ENCODE measurements at regions not wholly inside any gene's neighbourhood (a gene's known extent, or its start where the extent isn't known, plus 50 kb on each side); places are given as distances from the start of the nearest gene placed in this dataset.
"Not testable (repeated sequence)": the region's sequence is repeated elsewhere in the genome, so short reads cannot be mapped to it uniquely, and the experiment has no call there.

DNA sequence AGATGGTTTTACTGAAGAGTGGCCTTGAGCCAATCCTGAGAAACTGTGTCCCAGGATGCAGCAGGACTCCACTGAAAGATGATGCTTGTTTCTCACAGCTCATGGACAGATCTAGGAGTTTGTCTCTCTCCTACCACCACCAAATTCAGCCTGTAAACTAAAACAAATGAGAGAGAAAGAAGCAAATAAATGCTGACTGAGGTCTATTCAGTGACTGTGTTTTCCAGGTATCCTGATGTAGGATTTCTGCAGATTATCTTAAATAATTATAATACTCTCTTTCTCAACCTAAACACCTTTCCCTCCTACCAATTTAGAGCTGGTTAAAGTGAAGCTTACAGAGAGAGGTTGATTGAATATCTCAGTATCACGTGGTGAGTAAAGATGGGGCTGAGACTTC is 599.6 kb upstream of the LCORL start:
- peaks cover 6% of the 10 kb centered on the region for H3K9me3 ChIP-seq (ENCODE audit: control insufficient read depth, low read length)
- H3K4me3 ChIP-seq (ENCODE audit: extremely low read depth, insufficient read depth, low read length, poor library complexity, severe bottlenecking): no peak overlapping the region
- H3K36me3 ChIP-seq (ENCODE audit: control insufficient read depth, insufficient read depth, low read length): no peaks in the 10 kb centered on the region
- no peak overlapping the region for H3K27ac ChIP-seq (ENCODE audit: low read depth, low read length, severe bottlenecking)
- no peaks in the 10 kb centered on the region for H3K4me1 ChIP-seq (ENCODE audit: control insufficient read depth, insufficient read depth, low read length, poor library complexity, severe bottlenecking)
- WGBS, 2 experiments (ENCODE audit: insufficient coverage in 2 of 2): 83% methylated on average over 1 of the region's 1 CpG; no CpG with 5 or more reads in 1 of the 2 experiments

DNA sequence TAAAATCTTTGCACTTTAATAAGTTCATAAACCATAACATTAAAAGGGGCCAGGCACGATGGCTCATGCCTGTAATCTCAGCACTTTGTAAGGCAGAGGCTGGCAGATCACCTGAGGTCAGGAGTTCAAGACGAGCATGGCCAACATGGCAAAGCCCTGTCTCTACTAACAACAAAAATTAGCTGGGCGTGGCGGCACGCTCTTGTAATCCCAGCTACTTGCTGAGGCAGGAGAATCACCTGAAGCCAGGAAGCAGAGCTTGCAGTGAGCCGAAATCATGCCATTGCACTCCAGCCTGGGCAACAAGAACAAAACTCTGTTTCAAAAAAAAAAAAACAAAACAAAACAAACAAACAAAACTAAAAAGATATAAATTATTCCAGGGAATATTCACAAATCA is 595.2 kb upstream of the LCORL start:
- H3K27ac ChIP-seq (ENCODE audit: low read depth, low read length, severe bottlenecking): no peak overlapping the region

DNA sequence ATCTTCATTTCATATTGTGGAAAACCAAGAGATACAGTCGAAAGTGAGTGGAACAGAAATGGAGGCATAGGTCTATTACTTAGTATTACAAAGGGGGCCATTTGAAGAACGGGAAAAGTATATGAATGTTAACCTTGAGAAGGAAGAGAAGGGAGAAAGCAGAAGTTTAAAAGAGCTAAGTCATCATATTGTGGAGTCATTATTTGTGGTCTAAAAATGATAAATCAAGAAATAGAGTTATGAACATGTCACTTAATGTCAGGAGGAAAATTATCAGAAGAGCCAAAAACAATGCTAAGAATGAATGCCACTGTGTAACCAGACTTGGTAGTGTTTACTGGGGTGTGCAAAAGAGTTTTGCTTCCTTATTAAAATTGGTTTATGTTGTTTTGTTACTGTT is 589.5 kb upstream of the LCORL start:
- WGBS, 2 experiments (ENCODE audit: insufficient coverage in 2 of 2): 71 to 100% methylated on average over 1 to 2 of the region's 2 CpGs
- Histone ChIP-seq H3K9me3 (ENCODE audit: control insufficient read depth, low read length) (no peaks in the 10 kb centered on the region), H3K27ac (ENCODE audit: low read depth, low read length, severe bottlenecking) (no peak overlapping the region), H3K4me3 (ENCODE audit: extremely low read depth, insufficient read depth, low read length, poor library complexity, severe bottlenecking) (no peak overlapping the region), H3K36me3 (ENCODE audit: control insufficient read depth, insufficient read depth, low read length) (no peaks in the 10 kb centered on the region), H3K4me1 (ENCODE audit: control insufficient read depth, insufficient read depth, low read length, poor library complexity, severe bottlenecking) (no peaks in the 10 kb centered on the region)

More for the DNA sequence above, 595.2 kb upstream of the LCORL start:
- no peaks in the 10 kb centered on the region for H3K9me3 ChIP-seq (ENCODE audit: control insufficient read depth, low read length)
- WGBS, 2 experiments (ENCODE audit: insufficient coverage in 2 of 2): 95 to 100% methylated on average over 4 to 6 of the region's 6 CpGs
- H3K4me3 ChIP-seq (ENCODE audit: extremely low read depth, insufficient read depth, low read length, poor library complexity, severe bottlenecking): no peak overlapping the region
- H3K36me3 ChIP-seq (ENCODE audit: control insufficient read depth, insufficient read depth, low read length): no peaks in the 10 kb centered on the region
- H3K4me1 ChIP-seq (ENCODE audit: control insufficient read depth, insufficient read depth, low read length, poor library complexity, severe bottlenecking): no peaks in the 10 kb centered on the region

DNA sequence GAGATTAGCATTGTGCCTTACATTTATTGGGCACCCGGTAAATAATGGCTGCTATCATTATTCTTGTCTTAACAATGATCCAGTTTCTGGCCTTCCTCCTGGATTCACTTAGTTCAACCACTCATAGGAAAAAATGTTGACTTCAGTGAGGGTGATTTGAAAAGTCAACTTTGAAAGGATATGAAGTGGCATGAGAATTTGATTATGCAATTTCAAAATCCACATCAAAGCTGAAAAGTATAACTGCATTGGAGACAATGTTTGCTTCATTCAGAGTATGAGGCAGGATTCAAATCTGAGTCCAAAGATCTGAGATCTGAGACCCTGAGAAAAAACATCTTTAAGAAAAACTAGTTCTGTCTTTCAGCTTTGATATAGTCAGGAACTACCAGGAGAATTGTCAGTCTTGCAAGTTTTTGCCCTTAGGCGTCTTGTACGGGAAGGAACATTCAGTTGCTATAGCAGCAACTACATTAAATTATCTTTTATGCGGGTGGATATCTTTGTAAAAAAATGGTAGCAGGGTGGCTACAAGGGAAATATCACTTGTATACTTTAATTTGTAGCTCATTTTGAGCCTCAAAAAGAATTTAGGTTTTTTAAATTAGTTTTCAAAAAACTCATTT is 587.5 kb upstream of the LCORL start:
- no peaks in the 10 kb centered on the region for H3K36me3 ChIP-seq (ENCODE audit: control insufficient read depth, insufficient read depth, low read length)
- WGBS, 2 experiments (ENCODE audit: insufficient coverage in 2 of 2): no CpG with 5 or more reads among the region's 4 CpGs
- no peaks in the 10 kb centered on the region for H3K4me1 ChIP-seq (ENCODE audit: control insufficient read depth, insufficient read depth, low read length, poor library complexity, severe bottlenecking)
- H3K27ac ChIP-seq (ENCODE audit: low read depth, low read length, severe bottlenecking): no peak overlapping the region
- H3K4me3 ChIP-seq (ENCODE audit: extremely low read depth, insufficient read depth, low read length, poor library complexity, severe bottlenecking): no peak overlapping the region
- no peaks in the 10 kb centered on the region for H3K9me3 ChIP-seq (ENCODE audit: control insufficient read depth, low read length)

DNA sequence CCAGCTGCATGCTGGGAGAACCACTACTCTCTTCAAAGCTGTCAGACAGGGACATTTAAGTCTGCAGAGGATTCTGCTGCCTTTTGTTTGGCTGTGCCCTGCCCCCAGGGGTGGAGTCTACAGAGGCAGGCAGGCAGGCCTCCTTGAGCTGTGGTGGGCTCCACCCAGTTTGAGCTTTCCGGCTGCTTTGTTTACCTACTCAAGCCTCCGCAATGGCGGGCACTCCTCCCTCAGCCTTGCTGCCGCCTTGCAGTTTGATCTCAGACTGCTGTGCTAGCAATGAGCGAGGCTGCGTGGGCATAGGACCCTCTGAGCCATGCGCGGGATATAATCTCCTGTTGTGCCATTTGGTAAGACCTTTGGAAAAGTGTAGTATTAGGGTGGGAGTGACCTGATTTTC is 581.1 kb upstream of the LCORL start:
- not testable (repeated sequence) for H3K9me3 ChIP-seq (ENCODE audit: control insufficient read depth, low read length); H3K27ac ChIP-seq (ENCODE audit: low read depth, low read length, severe bottlenecking); H3K36me3 ChIP-seq (ENCODE audit: control insufficient read depth, insufficient read depth, low read length); H3K4me1 ChIP-seq (ENCODE audit: control insufficient read depth, insufficient read depth, low read length, poor library complexity, severe bottlenecking); H3K4me3 ChIP-seq (ENCODE audit: extremely low read depth, insufficient read depth, low read length, poor library complexity, severe bottlenecking)
- WGBS, 2 experiments (ENCODE audit: insufficient coverage in 2 of 2): 84 to 89% methylated on average over 6 to 8 of the region's 8 CpGs

DNA sequence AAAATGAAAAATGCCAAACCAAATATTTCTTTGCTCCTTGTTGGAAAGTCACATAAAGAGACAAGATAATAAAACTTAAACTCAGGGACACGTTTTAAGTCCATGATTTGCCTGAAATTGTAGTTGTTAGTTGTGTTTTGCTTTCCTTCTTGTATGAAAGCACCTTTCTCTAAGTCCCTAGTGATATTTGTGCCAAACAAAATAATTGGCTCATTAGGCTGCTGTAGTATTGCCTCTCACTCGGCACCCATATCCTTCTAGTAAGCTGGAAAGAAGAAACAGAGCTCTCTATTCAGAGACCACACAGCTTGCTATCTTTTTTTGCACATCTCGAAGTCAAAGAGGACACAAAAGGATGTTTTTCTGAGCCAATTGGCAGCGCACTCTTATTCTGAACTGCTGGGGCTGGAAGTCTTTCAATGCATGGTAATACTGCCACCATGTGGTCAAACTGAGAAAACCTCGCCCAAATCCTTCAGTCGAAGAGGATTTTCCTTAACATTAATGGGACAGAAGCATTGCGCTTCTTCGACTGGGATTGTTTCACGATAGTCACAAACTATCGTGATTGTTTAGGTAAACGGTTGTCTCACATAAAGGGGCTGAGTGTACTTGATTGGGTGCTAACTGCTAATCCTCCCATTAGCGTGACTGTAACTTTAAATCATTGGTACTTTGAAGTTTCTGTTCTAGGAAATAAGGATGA is 571.9 kb upstream of the LCORL start:
- WGBS, 2 experiments (ENCODE audit: insufficient coverage in 2 of 2): 15 to 19% methylated on average over 9 of the region's 12 CpGs
- no peaks in the 10 kb centered on the region for H3K4me1 ChIP-seq (ENCODE audit: control insufficient read depth, insufficient read depth, low read length, poor library complexity, severe bottlenecking)
- no peak overlapping the region for H3K27ac ChIP-seq (ENCODE audit: low read depth, low read length, severe bottlenecking)
- no peaks in the 10 kb centered on the region for H3K36me3 ChIP-seq (ENCODE audit: control insufficient read depth, insufficient read depth, low read length)
- no peaks in the 10 kb centered on the region for H3K9me3 ChIP-seq (ENCODE audit: control insufficient read depth, low read length)
- H3K4me3 ChIP-seq (ENCODE audit: extremely low read depth, insufficient read depth, low read length, poor library complexity, severe bottlenecking): no peak overlapping the region

DNA sequence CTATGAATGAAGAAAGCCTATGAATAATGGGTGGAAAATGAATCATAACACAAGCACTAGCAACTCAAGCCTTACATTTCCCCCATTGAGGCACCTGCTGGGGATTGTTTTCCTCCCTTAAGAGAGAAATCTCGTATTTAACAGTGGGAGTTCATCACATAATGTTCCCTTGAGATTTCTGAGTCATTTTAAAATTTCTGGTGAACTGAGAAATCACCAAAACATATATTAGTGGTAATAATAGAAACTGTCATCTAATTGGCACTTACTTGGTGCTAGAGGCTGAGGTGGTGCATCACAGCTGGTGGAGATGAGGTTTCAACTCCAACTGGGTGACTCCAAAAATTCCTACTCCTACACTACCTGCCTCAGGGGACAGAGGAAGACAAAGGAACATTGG is 561.3 kb upstream of the LCORL start:
- Histone ChIP-seq H3K36me3 (ENCODE audit: control insufficient read depth, insufficient read depth, low read length) (no peaks in the 10 kb centered on the region), H3K4me3 (ENCODE audit: extremely low read depth, insufficient read depth, low read length, poor library complexity, severe bottlenecking) (no peak overlapping the region), H3K9me3 (ENCODE audit: control insufficient read depth, low read length) (no peaks in the 10 kb centered on the region), H3K27ac (ENCODE audit: low read depth, low read length, severe bottlenecking) (no peak overlapping the region), H3K4me1 (ENCODE audit: control insufficient read depth, insufficient read depth, low read length, poor library complexity, severe bottlenecking) (no peaks in the 10 kb centered on the region)
- no CpG with 5 or more reads among the region's 1 CpG for WGBS, 2 experiments (ENCODE audit: insufficient coverage in 2 of 2)

DNA sequence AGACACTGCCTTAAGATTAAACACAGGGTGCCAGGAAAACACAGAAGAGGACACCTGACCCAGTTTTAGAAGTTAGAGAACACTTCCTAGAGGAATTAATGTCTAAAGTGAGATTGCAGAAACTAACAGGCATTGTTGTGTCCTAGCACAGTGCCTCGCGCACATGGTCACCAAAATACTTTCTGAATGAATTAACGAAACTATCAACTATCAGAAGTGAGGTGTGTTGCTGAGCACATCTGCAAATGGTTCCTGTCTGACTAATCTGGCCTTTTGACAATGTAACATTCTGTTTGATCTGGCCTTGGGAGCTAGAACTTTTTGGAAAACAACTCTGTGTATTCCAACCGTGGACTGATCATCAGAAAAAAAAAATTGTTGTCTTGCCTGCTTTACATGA is 556.8 kb upstream of the LCORL start:
- Histone ChIP-seq H3K4me1 (ENCODE audit: control insufficient read depth, insufficient read depth, low read length, poor library complexity, severe bottlenecking) (no peaks in the 10 kb centered on the region), H3K9me3 (ENCODE audit: control insufficient read depth, low read length) (no peaks in the 10 kb centered on the region), H3K36me3 (ENCODE audit: control insufficient read depth, insufficient read depth, low read length) (no peaks in the 10 kb centered on the region), H3K27ac (ENCODE audit: low read depth, low read length, severe bottlenecking) (no peak overlapping the region), H3K4me3 (ENCODE audit: extremely low read depth, insufficient read depth, low read length, poor library complexity, severe bottlenecking) (no peak overlapping the region)
- 95 to 100% methylated on average over 4 of the region's 4 CpGs for WGBS, 2 experiments (ENCODE audit: insufficient coverage in 2 of 2)

DNA sequence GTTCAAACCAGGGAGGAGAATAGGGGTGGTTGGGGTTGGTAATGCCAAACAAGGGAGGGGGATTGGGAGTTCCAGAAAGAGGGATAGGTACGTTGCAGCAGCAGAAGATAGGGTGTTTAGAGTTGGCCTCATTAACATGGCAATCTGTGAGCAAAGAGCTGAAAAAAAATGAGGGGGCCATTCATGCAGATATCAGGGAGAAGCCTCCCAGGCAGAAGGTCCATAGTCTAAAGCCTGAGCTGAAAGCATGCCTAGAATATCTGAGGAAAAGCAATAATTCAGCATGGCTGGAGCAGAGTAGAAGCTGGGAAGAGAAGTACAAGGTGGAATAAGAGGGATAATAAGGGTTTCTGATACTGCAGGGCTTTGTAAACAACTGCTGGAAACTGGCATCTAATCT is 550.9 kb upstream of the LCORL start:
- Histone ChIP-seq H3K9me3 (ENCODE audit: control insufficient read depth, low read length) (no peaks in the 10 kb centered on the region), H3K4me1 (ENCODE audit: control insufficient read depth, insufficient read depth, low read length, poor library complexity, severe bottlenecking) (peaks cover 2% of the 10 kb centered on the region), H3K4me3 (ENCODE audit: extremely low read depth, insufficient read depth, low read length, poor library complexity, severe bottlenecking) (no peak overlapping the region), H3K36me3 (ENCODE audit: control insufficient read depth, insufficient read depth, low read length) (no peaks in the 10 kb centered on the region), H3K27ac (ENCODE audit: low read depth, low read length, severe bottlenecking) (no peak overlapping the region)
- WGBS, 2 experiments (ENCODE audit: insufficient coverage in 2 of 2): 67 to 80% methylated on average over 1 of the region's 1 CpG

DNA sequence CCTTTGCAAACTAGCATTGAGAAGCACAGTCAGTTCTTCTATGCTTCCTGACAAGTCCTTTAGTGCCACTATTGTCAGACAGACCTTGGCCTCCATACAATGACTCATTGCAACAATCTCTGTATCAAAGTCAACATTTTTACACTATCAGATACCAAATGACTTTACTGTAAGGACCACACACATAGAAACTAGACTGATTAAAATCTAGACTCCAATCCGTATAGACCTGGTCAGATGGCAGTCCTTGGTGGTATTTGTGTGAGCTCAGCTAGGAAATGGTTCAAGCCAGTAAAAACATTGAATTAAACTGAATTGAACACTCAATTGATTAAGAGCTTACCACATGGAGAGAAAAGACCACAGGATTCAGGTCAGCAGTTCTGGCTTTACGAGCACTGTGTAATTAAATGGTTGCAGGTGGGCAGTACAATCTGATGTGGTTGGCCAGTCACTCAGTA is 549.8 kb upstream of the LCORL start:
- H3K4me1 ChIP-seq (ENCODE audit: control insufficient read depth, insufficient read depth, low read length, poor library complexity, severe bottlenecking): peaks cover 3% of the 10 kb centered on the region
- H3K36me3 ChIP-seq (ENCODE audit: control insufficient read depth, insufficient read depth, low read length): no peaks in the 10 kb centered on the region
- H3K27ac ChIP-seq (ENCODE audit: low read depth, low read length, severe bottlenecking): no peak overlapping the region
- H3K9me3 ChIP-seq (ENCODE audit: control insufficient read depth, low read length): peaks cover 4% of the 10 kb centered on the region
- 83% methylated on average over 1 of the region's 2 CpGs; no CpG with 5 or more reads in 1 of the 2 experiments for WGBS, 2 experiments (ENCODE audit: insufficient coverage in 2 of 2)
- no peak overlapping the region for H3K4me3 ChIP-seq (ENCODE audit: extremely low read depth, insufficient read depth, low read length, poor library complexity, severe bottlenecking)

DNA sequence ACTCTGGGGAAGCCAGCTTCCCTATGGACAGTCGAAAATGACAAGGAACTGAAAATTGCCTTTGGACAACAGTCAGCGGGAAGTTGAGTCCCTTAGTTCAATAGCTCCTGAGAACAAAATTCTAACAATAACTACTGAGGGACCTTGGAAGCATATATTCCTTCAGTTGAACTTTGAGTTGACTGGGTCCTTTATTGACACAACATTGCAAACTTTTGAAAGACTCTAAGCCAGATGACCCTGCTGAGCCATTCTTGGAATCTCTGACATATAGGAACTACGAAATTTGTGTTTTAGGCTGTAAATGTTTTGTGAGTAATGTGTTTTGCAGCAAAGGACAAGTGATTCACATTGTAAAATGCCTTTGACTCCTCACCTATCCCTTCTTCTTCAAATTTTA is 548.8 kb upstream of the LCORL start:
- no peak overlapping the region for H3K27ac ChIP-seq (ENCODE audit: low read depth, low read length, severe bottlenecking)
- H3K36me3 ChIP-seq (ENCODE audit: control insufficient read depth, insufficient read depth, low read length): no peaks in the 10 kb centered on the region
- H3K4me3 ChIP-seq (ENCODE audit: extremely low read depth, insufficient read depth, low read length, poor library complexity, severe bottlenecking): no peak overlapping the region
- 92 to 100% methylated on average over 2 of the region's 3 CpGs for WGBS, 2 experiments (ENCODE audit: insufficient coverage in 2 of 2)
- peaks cover 3% of the 10 kb centered on the region for H3K4me1 ChIP-seq (ENCODE audit: control insufficient read depth, insufficient read depth, low read length, poor library complexity, severe bottlenecking)
- H3K9me3 ChIP-seq (ENCODE audit: control insufficient read depth, low read length): peaks cover 5% of the 10 kb centered on the region
